Aorta (tissue), 5 donors: ENCODE measurements at regions not wholly inside any gene's neighbourhood (a gene's known extent, or its start where the extent isn't known, plus 50 kb on each side); places are given as distances from the start of the nearest gene placed in this dataset.

Experiments
- ATAC-seq: fragments of 200-7000 bp; cut with Tn5 transposase; one replicate; pipeline ENCODE4 v1.9.1; 2022; ENCODE audit warnings: moderate library complexity; ENCODE audit not compliant: low FRiP score
- DNase-seq, 2 donors: peaks; one replicate each; pipeline ENCODE4 v3.0.0-alpha.2; 2020
- H3K27ac ChIP-seq, 2 donors: one replicate each; pipeline ENCODE4 v1.5.1; 2013; ENCODE audit warnings: low read length in 2 of 2, mild to moderate bottlenecking in 2 of 2, moderate library complexity in 2 of 2, control low read depth in 1 of 2, inconsistent platforms in 1 of 2, low read depth in 1 of 2
- H3K27me3 ChIP-seq, 2 donors: one replicate each; pipeline ENCODE4 v1.6.1; 2013; ENCODE audit warnings: control low read depth in 1 of 2, low read length in 1 of 2, mild to moderate bottlenecking in 1 of 2, moderate library complexity in 1 of 2; ENCODE audit not compliant: insufficient read depth in 2 of 2, control insufficient read depth in 1 of 2
- H3K36me3 ChIP-seq, 2 donors: one replicate each; pipeline ENCODE4 v1.6.1; 2013; ENCODE audit warnings: control low read depth in 1 of 2, low read length in 1 of 2, mild to moderate bottlenecking in 1 of 2; ENCODE audit not compliant: insufficient read depth in 2 of 2, control insufficient read depth in 1 of 2
- H3K4me1 ChIP-seq, 2 donors: one replicate each; pipeline ENCODE4 v1.6.1; 2013; ENCODE audit warnings: low read length in 2 of 2, control low read depth in 1 of 2, mild to moderate bottlenecking in 1 of 2, moderate library complexity in 1 of 2; ENCODE audit not compliant: insufficient read depth in 2 of 2, control insufficient read depth in 1 of 2
- H3K4me3 ChIP-seq, 2 donors: one replicate each; pipeline ENCODE4 v1.5.1; 2013; ENCODE audit warnings: low read length in 2 of 2, control low read depth in 1 of 2, mild to moderate bottlenecking in 1 of 2
- H3K9me3 ChIP-seq: one replicate; pipeline ENCODE4 v1.6.1; 2013; ENCODE audit warnings: mild to moderate bottlenecking, low read length; ENCODE audit not compliant: control insufficient read depth
- WGBS, 2 donors: extraction: QIAGEN DNeasy Blood & Tissue Kit; methylation state at CpG; one replicate each; pipeline ENCODE4 v1.1.7; 2013; 5-methylcytosine and 5-hydroxymethylcytosine counted together
- intact Hi-C, 2 donors: fragments of 100-400 bp; cut with DNase I; formaldehyde crosslinking; loops; one replicate each; pipeline versions ENCODE4 v1.14.2 to v1.15.0; 2022
- donor health status: healthy with polysubstance abuse.
- donor health status: Bipolar disorder and iron deficiency.
- donor health status: DM: no; HTN: no; CAD: no.
- donor health status: DM: no; HTN: no; CAD: no.
- donor health status: DM: yes; HTN: yes; CAD: no.

DNA sequence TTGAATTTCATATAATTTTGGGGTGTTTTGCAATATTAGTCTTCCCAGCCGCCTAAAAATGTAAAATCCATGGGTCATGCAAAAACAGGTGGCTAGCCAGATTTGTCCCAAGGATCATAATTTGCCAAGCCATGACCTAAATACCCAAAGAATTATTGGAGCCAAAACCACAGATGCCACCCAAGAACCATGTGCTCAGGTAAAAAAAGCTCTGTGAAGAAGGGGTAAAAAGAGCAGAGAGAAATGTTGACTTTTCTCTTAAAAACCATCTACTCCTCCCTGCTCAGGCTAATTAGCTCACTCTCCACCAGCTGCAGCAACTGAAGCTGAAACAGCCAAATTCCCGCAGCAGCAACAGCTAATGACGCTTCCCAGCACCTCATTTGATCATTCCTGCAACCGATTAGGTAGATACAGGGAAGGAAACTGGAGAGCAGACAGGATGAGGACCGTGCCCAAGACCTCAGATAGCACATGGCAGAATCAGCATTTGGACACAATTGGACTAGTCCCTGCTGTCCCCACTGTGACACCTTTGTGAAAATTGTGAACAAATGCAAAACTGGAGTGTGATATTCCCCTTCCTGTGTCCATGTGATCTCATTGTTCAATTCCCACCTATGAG, 107.9 kb upstream of the NXT1 start:
- Histone ChIP-seq H3K4me3 (no peak overlapping the region), H3K27ac (no peak overlapping the region), H3K9me3 (no peaks in the 10 kb centered on the region), H3K36me3 (no peaks in the 10 kb centered on the region), H3K27me3 (no peaks in the 10 kb centered on the region), H3K4me1 (peaks cover 0 to 2% of the 10 kb centered on the region in 2 donors)
- 47 to 72% methylated on average over 5 of the region's 5 CpGs for WGBS, 2 donors
- no peak for ATAC-seq
- DNase-seq = no peak
- intact Hi-C loops = no loop called here

DNA sequence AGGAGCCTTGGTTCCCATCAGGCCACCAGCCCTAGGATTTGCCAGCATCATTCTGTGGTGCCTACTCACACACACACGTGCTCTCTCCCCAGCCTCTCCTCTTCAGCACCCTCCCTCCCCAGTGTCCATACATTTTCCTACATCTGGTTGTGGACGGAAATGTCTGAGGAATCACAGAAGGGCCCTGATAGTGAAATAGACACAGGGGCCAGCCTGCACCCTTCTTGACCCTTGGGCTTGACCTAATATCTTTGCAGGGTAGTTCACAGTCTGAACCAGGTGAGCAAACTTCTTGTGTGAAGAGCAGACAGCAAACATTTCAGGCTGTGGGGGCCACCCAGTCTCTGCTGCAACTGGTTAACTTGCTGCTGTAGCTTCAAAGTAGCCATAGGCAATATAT, 108.5 kb upstream of the NXT1 start:
- Histone ChIP-seq H3K27ac (no peak overlapping the region), H3K36me3 (no peaks in the 10 kb centered on the region), H3K4me1 (peaks cover 0 to 2% of the 10 kb centered on the region in 2 donors), H3K9me3 (no peaks in the 10 kb centered on the region), H3K4me3 (no peak overlapping the region), H3K27me3 (no peaks in the 10 kb centered on the region)
- intact Hi-C loops = no loop called here
- ATAC-seq (no peak), DNase-seq (no peak)
- WGBS, 2 donors = 66 to 68% methylated on average over 2 of the region's 2 CpGs

DNA sequence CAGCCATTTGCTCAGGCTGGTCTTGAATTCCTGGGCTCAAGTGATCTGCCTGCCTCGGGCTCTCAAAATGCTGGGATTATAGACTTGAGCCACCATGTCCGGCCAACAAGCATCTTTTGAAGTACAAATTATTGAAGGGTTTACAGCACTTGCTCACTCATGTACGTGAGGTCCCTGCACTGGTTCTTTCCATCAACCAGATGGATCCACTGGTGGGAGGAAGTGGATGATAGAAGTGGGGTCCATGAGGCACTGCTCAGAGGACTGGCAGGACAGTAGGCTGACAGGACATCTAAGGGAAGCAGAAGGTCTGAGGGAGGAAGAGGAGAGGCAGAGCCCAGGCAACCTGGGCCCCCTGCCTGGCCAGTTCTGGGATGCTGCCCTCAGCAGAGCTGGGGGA, 109.2 kb upstream of the NXT1 start:
- no peaks in the 10 kb centered on the region for H3K27me3 ChIP-seq
- no peaks in the 10 kb centered on the region for H3K9me3 ChIP-seq
- H3K4me1 ChIP-seq = peaks cover 0 to 2% of the 10 kb centered on the region in 2 donors
- 90 to 93% methylated on average over 3 of the region's 3 CpGs for WGBS, 2 donors
- DNase-seq = no peak
- no peak for ATAC-seq
- intact Hi-C loops = no loop called here
- H3K27ac ChIP-seq = no peak overlapping the region
- H3K36me3 ChIP-seq = no peaks in the 10 kb centered on the region
- no peak overlapping the region for H3K4me3 ChIP-seq

DNA sequence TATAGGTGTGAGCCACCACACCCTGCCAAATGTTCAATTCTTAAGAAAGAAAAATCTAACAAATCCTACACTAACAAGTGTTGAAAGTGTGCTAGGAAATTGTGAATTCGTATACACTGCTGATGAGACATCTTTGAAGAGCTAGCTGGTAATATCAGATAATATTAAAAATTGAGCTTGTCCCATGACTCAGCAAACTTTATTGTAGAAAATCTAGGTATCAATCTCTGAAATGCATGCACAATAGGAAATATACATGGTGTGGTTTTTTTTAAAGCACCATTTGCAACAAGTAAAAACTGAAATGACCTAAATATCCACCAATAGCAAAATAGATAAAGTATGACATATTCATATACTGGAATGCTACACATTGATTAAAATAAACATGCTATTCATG, 110.1 kb upstream of the NXT1 start:
- no peak for DNase-seq
- H3K4me3 ChIP-seq = no peak overlapping the region
- H3K27me3 ChIP-seq = no peaks in the 10 kb centered on the region
- H3K9me3 ChIP-seq = no peaks in the 10 kb centered on the region
- H3K36me3 ChIP-seq = no peaks in the 10 kb centered on the region
- no peak for ATAC-seq
- H3K4me1 ChIP-seq = peaks cover 0 to 2% of the 10 kb centered on the region in 2 donors
- 90 to 92% methylated on average over 1 of the region's 1 CpG for WGBS, 2 donors
- intact Hi-C loops = no loop called here
- no peak overlapping the region for H3K27ac ChIP-seq

DNA sequence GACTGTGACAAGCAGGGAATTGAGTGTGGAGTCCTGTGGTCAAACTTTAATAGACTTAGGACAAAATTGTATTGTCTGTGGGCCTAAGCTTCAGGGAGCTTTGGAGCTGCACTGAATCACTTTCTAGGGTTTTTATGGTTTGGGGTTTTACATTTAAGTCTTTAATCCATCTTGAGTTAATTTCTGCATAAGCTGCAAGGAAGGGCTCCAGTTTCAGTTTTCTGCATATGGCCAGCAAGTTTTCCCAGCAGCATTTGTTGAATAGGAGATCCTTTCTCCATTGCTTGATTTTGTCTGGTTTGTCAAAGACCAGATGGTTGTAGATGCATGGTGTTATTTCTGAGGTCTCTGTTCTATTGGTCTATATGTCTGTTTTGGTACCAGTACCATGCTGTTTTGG, 113.4 kb upstream of the NXT1 start:
- no peak overlapping the region for H3K27ac ChIP-seq
- no peaks in the 10 kb centered on the region for H3K36me3 ChIP-seq
- H3K4me1 ChIP-seq = no peaks in the 10 kb centered on the region
- DNase-seq = no peak
- no peaks in the 10 kb centered on the region for H3K27me3 ChIP-seq
- peaks cover 2% of the 10 kb centered on the region for H3K9me3 ChIP-seq
- no peak for ATAC-seq
- H3K4me3 ChIP-seq = no peak overlapping the region
- intact Hi-C loops = loop anchor here (5.0 kb wide), 2 partner anchors 535 to 545 kb away; no protein-coding TSS in a partner anchor

DNA sequence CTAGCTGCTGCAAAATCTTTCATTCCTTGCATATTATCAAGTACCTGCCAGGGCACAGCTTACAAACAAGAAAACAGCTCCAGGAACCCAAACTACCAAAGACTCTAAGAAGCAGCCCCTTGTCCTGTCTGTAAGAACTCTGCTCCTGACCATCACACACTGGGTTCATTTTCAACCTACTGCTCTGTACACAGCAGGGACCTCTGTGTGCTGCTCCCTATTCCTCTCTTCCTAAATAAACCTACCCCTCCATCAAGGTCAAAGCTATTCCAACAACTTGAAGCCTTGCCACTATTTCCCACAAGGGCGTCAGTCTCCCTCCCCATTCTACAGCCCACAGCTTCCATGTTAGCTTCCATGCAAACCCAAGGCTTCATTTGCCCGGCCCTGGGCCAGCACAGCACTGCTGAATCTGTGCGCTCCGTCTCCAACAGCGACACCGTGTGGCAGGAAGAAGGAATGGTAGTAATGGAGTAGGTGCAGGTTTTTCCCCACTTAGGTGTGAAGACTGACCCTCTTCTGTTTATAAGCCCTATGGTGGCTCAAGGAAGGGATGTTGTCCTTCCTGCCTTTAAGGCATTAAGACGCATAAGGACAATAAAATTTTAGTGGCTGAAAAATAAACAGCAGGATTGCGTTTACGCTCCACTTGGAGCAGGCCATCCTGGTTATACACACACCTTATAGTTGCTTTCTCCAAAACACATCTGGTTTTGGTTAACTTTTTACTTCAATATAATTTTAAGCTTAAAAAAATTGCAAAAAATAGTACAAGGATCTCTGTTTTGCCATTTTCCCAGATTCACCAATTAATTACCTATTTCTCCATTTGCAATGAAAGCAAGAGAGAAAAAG, 115.2 kb upstream of the NXT1 start:
- peak; percentile 84 to 89 for DNase-seq
- Histone ChIP-seq H3K4me3 (no peak overlapping the region), H3K9me3 (peaks cover 2% of the 10 kb centered on the region), H3K36me3 (no peaks in the 10 kb centered on the region), H3K4me1 (no peaks in the 10 kb centered on the region), H3K27me3 (no peaks in the 10 kb centered on the region), H3K27ac (no peak overlapping the region)
- peak; percentile 94 for ATAC-seq
- intact Hi-C loops = loop anchor here (2.0 to 5.0 kb wide), 3 partner anchors 185 to 543 kb away; no protein-coding TSS in a partner anchor
- WGBS, 2 donors = 39 to 40% methylated on average over 9 of the region's 9 CpGs

DNA sequence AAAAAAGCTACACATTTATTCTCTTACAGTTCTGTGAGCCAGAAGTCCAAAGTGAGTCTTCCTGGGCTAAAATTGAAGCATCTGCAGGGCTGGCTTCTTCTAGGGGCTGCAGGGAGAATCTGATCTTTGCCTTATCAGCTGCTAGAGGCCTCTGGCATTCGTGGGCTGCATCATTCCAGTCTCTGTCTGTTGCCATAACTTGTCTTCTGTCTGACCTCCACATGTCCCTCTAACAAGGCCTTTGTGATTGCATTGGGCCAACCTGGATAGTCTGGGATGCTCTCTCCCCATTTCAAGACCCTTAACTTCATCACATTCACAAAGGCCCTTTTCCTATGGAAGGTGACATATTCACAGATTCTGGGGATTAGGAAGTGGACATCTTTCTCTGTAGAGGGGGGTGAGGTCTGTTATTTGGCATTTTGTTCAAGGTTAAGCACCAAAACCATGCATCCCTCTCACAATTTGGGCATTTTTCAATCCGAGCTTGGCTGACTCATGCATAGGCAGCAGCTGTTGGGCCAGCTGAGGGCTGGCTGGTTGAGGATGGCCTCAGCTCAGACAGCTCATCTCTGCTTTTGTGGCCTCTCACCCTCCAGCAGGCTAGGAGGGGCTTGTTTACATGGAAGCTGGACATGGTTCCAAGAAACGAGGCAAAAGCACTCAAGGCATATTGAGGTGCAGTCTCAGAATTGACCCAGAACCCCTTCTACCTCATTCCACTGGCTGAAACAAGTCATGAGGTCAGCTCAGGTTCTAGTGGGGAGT, 116.1 kb upstream of the NXT1 start:
- no peak for DNase-seq
- H3K27me3 ChIP-seq = no peaks in the 10 kb centered on the region
- 84 to 90% methylated on average over 3 of the region's 3 CpGs for WGBS, 2 donors
- no peaks in the 10 kb centered on the region for H3K4me1 ChIP-seq
- peaks cover 2% of the 10 kb centered on the region for H3K9me3 ChIP-seq
- no peak overlapping the region for H3K27ac ChIP-seq
- H3K36me3 ChIP-seq = no peaks in the 10 kb centered on the region
- ATAC-seq = no peak
- intact Hi-C loops = loop anchor here (2.0 to 5.0 kb wide), 4 partner anchors 182 to 542 kb away; no protein-coding TSS in a partner anchor
- no peak overlapping the region for H3K4me3 ChIP-seq

DNA sequence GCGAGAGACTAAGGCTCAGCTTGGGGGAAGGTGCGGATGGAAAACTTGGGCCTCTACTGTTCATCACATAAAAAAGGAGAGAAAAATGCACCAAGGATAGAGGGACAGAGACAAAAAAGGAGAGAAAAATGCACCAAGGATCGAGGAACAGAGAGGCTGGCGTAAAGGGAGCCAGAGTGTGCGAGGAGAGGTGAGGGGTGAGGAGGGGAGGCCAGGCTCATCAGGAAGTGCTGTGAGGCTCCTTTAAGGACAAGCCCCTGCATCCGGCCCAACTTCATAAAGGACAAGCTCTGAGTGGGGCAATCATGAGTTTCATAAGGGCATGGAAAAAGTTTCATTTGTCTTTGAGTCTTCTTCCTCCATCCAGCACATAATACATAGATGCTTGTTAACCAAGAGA, 117.2 kb upstream of the NXT1 start:
- H3K4me1 ChIP-seq = no peaks in the 10 kb centered on the region
- WGBS, 2 donors = 96 to 98% methylated on average over 6 of the region's 6 CpGs
- H3K27ac ChIP-seq = no peak overlapping the region
- H3K27me3 ChIP-seq = no peaks in the 10 kb centered on the region
- no peak for ATAC-seq
- no peak overlapping the region for H3K4me3 ChIP-seq
- peaks cover 2% of the 10 kb centered on the region for H3K9me3 ChIP-seq
- DNase-seq = no peak
- intact Hi-C loops = loop anchor here in 1 of 2 donors (5.0 kb wide), 1 partner anchor 181 kb away; no protein-coding TSS in a partner anchor
- no peaks in the 10 kb centered on the region for H3K36me3 ChIP-seq
